ENCODE measurements at regions not wholly inside any gene's neighbourhood (a gene's known extent, or its start where the extent isn't known, plus 50 kb on each side); places are given as distances from the start of the nearest gene placed in this dataset.

DNA sequence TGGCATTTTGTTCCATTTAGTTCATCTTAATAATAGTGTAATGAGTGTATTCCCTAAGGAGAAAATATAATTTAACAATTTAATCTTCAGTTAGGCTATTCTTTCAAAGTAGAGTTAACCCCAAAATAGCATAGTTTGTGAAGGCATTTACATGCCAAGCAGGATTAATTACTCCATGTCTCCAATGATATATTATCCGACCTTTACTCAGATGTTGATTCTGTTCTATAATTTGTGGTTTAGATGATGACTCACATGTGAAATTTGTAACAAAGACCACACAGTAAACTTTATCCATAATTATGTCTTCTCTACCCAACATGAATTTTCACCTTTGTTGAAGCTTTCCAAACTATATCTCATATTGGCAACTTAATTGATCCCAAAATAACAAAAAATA, 2065.2 kb downstream of the MRPL39 start:
- TF ChIP-seq TEAD4 (IDR thresholded peaks at IDR 0.05) = no peak
- TF ChIP-seq CREB1 (IDR thresholded peaks at IDR 0.05; ENCODE audit: low read depth) = no peak
- TF ChIP-seq RAD21 (IDR thresholded peaks at IDR 0.05; ENCODE audit: low read depth) = no peak
- no peak for TF ChIP-seq MAX (IDR thresholded peaks at IDR 0.05)
- TF ChIP-seq TAF1 (IDR thresholded peaks at IDR 0.05; ENCODE audit: low read depth) = no peak
